ENCODE measurements at regions not wholly inside any gene's neighbourhood (a gene's known extent, or its start where the extent isn't known, plus 50 kb on each side); places are given as distances from the start of the nearest gene placed in this dataset.

GRCh38 chr5:173396311-173396993, 68.2 kb upstream of the STC2 start:
- no peak overlapping the region for H3K4me3 ChIP-seq (ENCODE audit: low read length in 2 of 2)
- DNase-seq (ENCODE audit: low spot score) = no peak
- no peak overlapping the region for H3K4ac ChIP-seq (ENCODE audit: low read length)
- peaks cover 0 to 1% of the 10 kb centered on the region in 2 donors for H3K4me1 ChIP-seq (ENCODE audit: control insufficient read depth in 2 of 2, insufficient read depth in 1 of 2, low read depth in 1 of 2, low read length in 2 of 2)
- H2BK120ac ChIP-seq (ENCODE audit: low read depth, low read length) = no peak overlapping the region
- H3K9me3 ChIP-seq (replicated peaks in 1 of 2; ENCODE audit: control insufficient read depth in 2 of 2, insufficient read depth in 1 of 2, low read depth in 1 of 2, low read length in 2 of 2) = peaks cover 0 to 6% of the 10 kb centered on the region in 2 donors
- H3K18ac ChIP-seq (ENCODE audit: low read length) = no peak overlapping the region
- no peak overlapping the region for H2BK12ac ChIP-seq (ENCODE audit: low read length)
- no peak overlapping the region for H3K23ac ChIP-seq (ENCODE audit: low read depth, low read length, poor library complexity)
- no peak overlapping the region for H3K9ac ChIP-seq (ENCODE audit: low read depth, low read length, poor library complexity)
- H2BK5ac ChIP-seq (ENCODE audit: low read length) = no peak overlapping the region
- H3K14ac ChIP-seq (ENCODE audit: low read length) = no peak overlapping the region
- no peaks in the 10 kb centered on the region for H3K79me1 ChIP-seq (ENCODE audit: low read depth, low read length)
- H3K4me2 ChIP-seq (ENCODE audit: insufficient read depth, low read length, poor library complexity, severe bottlenecking) = no peak overlapping the region
- no peak overlapping the region for H2BK15ac ChIP-seq (ENCODE audit: low read length)
- no CpG with 5 or more reads among the region's 14 CpGs for WGBS, 2 donors (ENCODE audit: extremely low coverage in 2 of 2, insufficient read length in 2 of 2, insufficient replicate concordance in 1 of 2)
- H2AFZ ChIP-seq (ENCODE audit: low read length) = no peak overlapping the region
- peaks cover 0 to 4% (median 0%) of the 10 kb centered on the region in 3 experiments for H3K27me3 ChIP-seq (ENCODE audit: control insufficient read depth in 3 of 3, insufficient read depth in 3 of 3, low read depth in 1 of 3, low read length in 3 of 3)
- H3K27ac ChIP-seq (replicated peaks; ENCODE audit: low read length) = no peak overlapping the region
- no peak overlapping the region for H2AK5ac ChIP-seq (ENCODE audit: low read depth, low read length)
- H4K91ac ChIP-seq (ENCODE audit: low read depth, low read length, poor library complexity) = no peak overlapping the region
- H4K8ac ChIP-seq (ENCODE audit: low read depth, low read length) = no peak overlapping the region
- no peaks in the 10 kb centered on the region for H3K36me3 ChIP-seq (replicated peaks in 1 of 2; ENCODE audit: control insufficient read depth in 2 of 2, insufficient read depth in 2 of 2, low read length in 2 of 2)

- WGBS, 2 donors (ENCODE audit: extremely low coverage in 2 of 2, insufficient read length in 2 of 2, insufficient replicate concordance in 1 of 2) = no CpG with 5 or more reads among the region's 7 CpGs
- H3K4me1 ChIP-seq (ENCODE audit: control insufficient read depth in 2 of 2, insufficient read depth in 1 of 2, low read depth in 1 of 2, low read length in 2 of 2) = peaks cover 0 to 4% of the 10 kb centered on the region in 2 donors
- no peak overlapping the region for H2BK120ac ChIP-seq (ENCODE audit: low read depth, low read length)
- H2AFZ ChIP-seq (ENCODE audit: low read length) = no peak overlapping the region
- no peak overlapping the region for H2AK5ac ChIP-seq (ENCODE audit: low read depth, low read length)
- no peak overlapping the region for H3K14ac ChIP-seq (ENCODE audit: low read length)
- H4K8ac ChIP-seq (ENCODE audit: low read depth, low read length) = no peak overlapping the region
- H3K27me3 ChIP-seq (ENCODE audit: control insufficient read depth in 3 of 3, insufficient read depth in 3 of 3, low read depth in 1 of 3, low read length in 3 of 3) = peaks cover 0 to 6% (median 0%) of the 10 kb centered on the region in 3 experiments
- H3K36me3 ChIP-seq (replicated peaks in 1 of 2; ENCODE audit: control insufficient read depth in 2 of 2, insufficient read depth in 2 of 2, low read length in 2 of 2) = no peaks in the 10 kb centered on the region
- no peak overlapping the region for H2BK5ac ChIP-seq (ENCODE audit: low read length)
- H3K9ac ChIP-seq (ENCODE audit: low read depth, low read length, poor library complexity) = no peak overlapping the region
- no peak overlapping the region for H3K4me3 ChIP-seq (ENCODE audit: low read length in 2 of 2)
- H2BK15ac ChIP-seq (ENCODE audit: low read length) = no peak overlapping the region
- DNase-seq (ENCODE audit: low spot score) = no peak
- H3K27ac ChIP-seq (replicated peaks; ENCODE audit: low read length) = no peak overlapping the region
- no peaks in the 10 kb centered on the region for H3K79me1 ChIP-seq (ENCODE audit: low read depth, low read length)
- no peak overlapping the region for H3K18ac ChIP-seq (ENCODE audit: low read length)
- no peak overlapping the region for H3K23ac ChIP-seq (ENCODE audit: low read depth, low read length, poor library complexity)
- no peak overlapping the region for H3K4ac ChIP-seq (ENCODE audit: low read length)
- H3K4me2 ChIP-seq (ENCODE audit: insufficient read depth, low read length, poor library complexity, severe bottlenecking) = no peak overlapping the region
- H3K9me3 ChIP-seq (replicated peaks in 1 of 2; ENCODE audit: control insufficient read depth in 2 of 2, insufficient read depth in 1 of 2, low read depth in 1 of 2, low read length in 2 of 2) = peaks cover 0 to 6% of the 10 kb centered on the region in 2 donors
- H4K91ac ChIP-seq (ENCODE audit: low read depth, low read length, poor library complexity) = no peak overlapping the region
- H2BK12ac ChIP-seq (ENCODE audit: low read length) = no peak overlapping the region
Measured at GRCh38 chr5:173395933-173396308, 67.7 kb upstream of the STC2 start.

- Histone ChIP-seq H4K91ac (ENCODE audit: low read depth, low read length, poor library complexity) (no peak overlapping the region), H2BK15ac (ENCODE audit: low read length) (no peak overlapping the region), H2BK12ac (ENCODE audit: low read length) (no peak overlapping the region), H2AFZ (ENCODE audit: low read length) (no peak overlapping the region), H3K23ac (ENCODE audit: low read depth, low read length, poor library complexity) (no peak overlapping the region), H2BK120ac (ENCODE audit: low read depth, low read length) (no peak overlapping the region), H3K4me1 (ENCODE audit: control insufficient read depth in 2 of 2, insufficient read depth in 1 of 2, low read depth in 1 of 2, low read length in 2 of 2) (peaks cover 0 to 4% of the 10 kb centered on the region in 2 donors), H3K9ac (ENCODE audit: low read depth, low read length, poor library complexity) (no peak overlapping the region), H3K4me2 (ENCODE audit: insufficient read depth, low read length, poor library complexity, severe bottlenecking) (no peak overlapping the region), H3K4me3 (ENCODE audit: low read length in 2 of 2) (no peak overlapping the region), H3K4ac (ENCODE audit: low read length) (no peak overlapping the region), H4K8ac (ENCODE audit: low read depth, low read length) (no peak overlapping the region), H3K9me3 (replicated peaks in 1 of 2; ENCODE audit: control insufficient read depth in 2 of 2, insufficient read depth in 1 of 2, low read depth in 1 of 2, low read length in 2 of 2) (peaks cover 0 to 6% of the 10 kb centered on the region in 2 donors), H3K27ac (replicated peaks; ENCODE audit: low read length) (no peak overlapping the region), H3K18ac (ENCODE audit: low read length) (no peak overlapping the region), H3K36me3 (replicated peaks in 1 of 2; ENCODE audit: control insufficient read depth in 2 of 2, insufficient read depth in 2 of 2, low read length in 2 of 2) (no peaks in the 10 kb centered on the region), H2BK5ac (ENCODE audit: low read length) (no peak overlapping the region), H3K27me3 (ENCODE audit: control insufficient read depth in 3 of 3, insufficient read depth in 3 of 3, low read depth in 1 of 3, low read length in 3 of 3) (peaks cover 0 to 9% (median 0%) of the 10 kb centered on the region in 3 experiments), H3K14ac (ENCODE audit: low read length) (no peak overlapping the region), H3K79me1 (ENCODE audit: low read depth, low read length) (no peaks in the 10 kb centered on the region), H2AK5ac (ENCODE audit: low read depth, low read length) (no peak overlapping the region)
- DNase-seq (ENCODE audit: low spot score) = no peak
- no CpG with 5 or more reads among the region's 6 CpGs for WGBS, 2 donors (ENCODE audit: extremely low coverage in 2 of 2, insufficient read length in 2 of 2, insufficient replicate concordance in 1 of 2)
Measured at GRCh38 chr5:173395257-173395932, 67.2 kb upstream of the STC2 start.

GRCh38 chr5:173394701-173395100, 66.5 kb upstream of the STC2 start:
- Histone ChIP-seq H2BK5ac (ENCODE audit: low read length) (no peak overlapping the region), H3K4me1 (ENCODE audit: control insufficient read depth in 2 of 2, insufficient read depth in 1 of 2, low read depth in 1 of 2, low read length in 2 of 2) (peaks cover 0 to 6% of the 10 kb centered on the region in 2 donors)

More at GRCh38 chr5:173394701-173395100, 66.5 kb upstream of the STC2 start:
- Histone ChIP-seq H3K79me1 (ENCODE audit: low read depth, low read length) (no peaks in the 10 kb centered on the region), H3K4ac (ENCODE audit: low read length) (no peak overlapping the region), H2BK12ac (ENCODE audit: low read length) (no peak overlapping the region), H3K27ac (replicated peaks; ENCODE audit: low read length) (no peak overlapping the region), H2AK5ac (ENCODE audit: low read depth, low read length) (no peak overlapping the region), H2BK120ac (ENCODE audit: low read depth, low read length) (no peak overlapping the region), H3K18ac (ENCODE audit: low read length) (no peak overlapping the region), H4K8ac (ENCODE audit: low read depth, low read length) (no peak overlapping the region), H3K27me3 (ENCODE audit: control insufficient read depth in 3 of 3, insufficient read depth in 3 of 3, low read depth in 1 of 3, low read length in 3 of 3) (peaks cover 0 to 9% (median 0%) of the 10 kb centered on the region in 3 experiments), H3K9ac (ENCODE audit: low read depth, low read length, poor library complexity) (no peak overlapping the region), H3K36me3 (replicated peaks in 1 of 2; ENCODE audit: control insufficient read depth in 2 of 2, insufficient read depth in 2 of 2, low read length in 2 of 2) (no peaks in the 10 kb centered on the region), H4K91ac (ENCODE audit: low read depth, low read length, poor library complexity) (no peak overlapping the region), H3K23ac (ENCODE audit: low read depth, low read length, poor library complexity) (no peak overlapping the region), H2BK15ac (ENCODE audit: low read length) (no peak overlapping the region), H3K9me3 (replicated peaks in 1 of 2; ENCODE audit: control insufficient read depth in 2 of 2, insufficient read depth in 1 of 2, low read depth in 1 of 2, low read length in 2 of 2) (peaks cover 0 to 6% of the 10 kb centered on the region in 2 donors), H2AFZ (ENCODE audit: low read length) (no peak overlapping the region), H3K4me2 (ENCODE audit: insufficient read depth, low read length, poor library complexity, severe bottlenecking) (no peak overlapping the region), H3K4me3 (ENCODE audit: low read length in 2 of 2) (no peak overlapping the region), H3K14ac (ENCODE audit: low read length) (no peak overlapping the region)
- WGBS, 2 donors (ENCODE audit: extremely low coverage in 2 of 2, insufficient read length in 2 of 2, insufficient replicate concordance in 1 of 2) = no CpG with 5 or more reads among the region's 4 CpGs
- DNase-seq (ENCODE audit: low spot score) = no peak

Data from neuronal stem cell (in vitro differentiated cells).